Upper lobe of left lung (tissue), 6 donors: ENCODE measurements at regions not wholly inside any gene's neighbourhood (a gene's known extent, or its start where the extent isn't known, plus 50 kb on each side); places are given as distances from the start of the nearest gene placed in this dataset.
A peak's percentile ranks its signal among the peaks of the same experiment; 100 is the strongest.
"Not testable (repeated sequence)": the region's sequence is repeated elsewhere in the genome, so short reads cannot be mapped to it uniquely, and the experiment has no call there.

Experiments used
- ATAC-seq, 2 donors: fragments of 200-7000 bp; cut with Tn5 transposase; one replicate each; pipeline ENCODE4 v1.9.1; 2022; ENCODE audit warnings: mild to moderate bottlenecking in 2 of 2, moderate library complexity in 2 of 2; ENCODE audit not compliant: low FRiP score in 2 of 2
- DNase-seq, 2 donors: peaks; one replicate each; pipeline ENCODE4 v3.0.0-alpha.2; 2019 to 2020
- H3K27ac ChIP-seq, 4 donors: fragments of 200-600 bp; sonication (generic); one replicate each; pipeline ENCODE4 v1.5.1; 2016 to 2019
- H3K27me3 ChIP-seq, 4 donors: fragments of 200-600 bp; sonication (generic); one replicate each; pipeline ENCODE4 v1.5.1; 2017 to 2019
- H3K36me3 ChIP-seq, 4 donors: fragments of 200-600 bp; sonication (generic); one replicate each; pipeline ENCODE4 v1.5.1; 2016 to 2019
- H3K4me1 ChIP-seq, 4 donors: fragments of 200-600 bp; sonication (generic); one replicate each; pipeline ENCODE4 v1.5.1; 2018 to 2019
- H3K4me3 ChIP-seq, 4 donors: fragments of 200-600 bp; sonication (generic); one replicate each; pipeline ENCODE4 v1.5.1; 2017 to 2019; ENCODE audit warnings: mild to moderate bottlenecking in 2 of 4, moderate library complexity in 1 of 4
- H3K9me3 ChIP-seq, 4 donors: fragments of 200-600 bp; sonication (generic); one replicate each; pipeline ENCODE4 v1.5.1; 2018 to 2019
- EP300 ChIP-seq, 4 donors: sonication (generic); formaldehyde crosslinking; IDR thresholded peaks; one replicate each; pipeline ENCODE4 v1.5.1; 2017; ENCODE audit warnings: antibody characterized with exemption in 4 of 4, control low read depth in 2 of 4
- POLR2A ChIP-seq, 4 donors: fragments of 450-650 bp; IDR thresholded peaks; one replicate each; pipeline ENCODE4 v1.5.1; 2016 to 2017; ENCODE audit warnings: antibody characterized with exemption in 4 of 4, mild to moderate bottlenecking in 2 of 4
- POLR2AphosphoS5 ChIP-seq, 2 donors: sonication (generic); formaldehyde crosslinking; IDR thresholded peaks; one replicate each; pipeline ENCODE4 v1.5.1; 2017; ENCODE audit warnings: antibody characterized with exemption in 2 of 2
- WGBS, 2 donors: methylation state at CpG; one replicate each; pipeline ENCODE4 v1.1.5; 2017 to 2018; 5-methylcytosine and 5-hydroxymethylcytosine counted together
- TF ChIP-seq, protein P1 (sequence below), 6 experiments: fragments of 450-650 bp in 4 of 6; fragments of 200-600 bp in 2 of 6; sonication (generic) in 2 of 6; IDR thresholded peaks; one replicate each; pipeline ENCODE4 v1.5.1; 2016 to 2019; ENCODE audit warnings: antibody characterized with exemption in 6 of 6
- donor health status: DM: no; HTN: no; CAD: no; lungs with moderate emphysema.
- donor health status: DM: no; HTN: yes; CAD: no; lungs with severe emphysema.

DNA sequence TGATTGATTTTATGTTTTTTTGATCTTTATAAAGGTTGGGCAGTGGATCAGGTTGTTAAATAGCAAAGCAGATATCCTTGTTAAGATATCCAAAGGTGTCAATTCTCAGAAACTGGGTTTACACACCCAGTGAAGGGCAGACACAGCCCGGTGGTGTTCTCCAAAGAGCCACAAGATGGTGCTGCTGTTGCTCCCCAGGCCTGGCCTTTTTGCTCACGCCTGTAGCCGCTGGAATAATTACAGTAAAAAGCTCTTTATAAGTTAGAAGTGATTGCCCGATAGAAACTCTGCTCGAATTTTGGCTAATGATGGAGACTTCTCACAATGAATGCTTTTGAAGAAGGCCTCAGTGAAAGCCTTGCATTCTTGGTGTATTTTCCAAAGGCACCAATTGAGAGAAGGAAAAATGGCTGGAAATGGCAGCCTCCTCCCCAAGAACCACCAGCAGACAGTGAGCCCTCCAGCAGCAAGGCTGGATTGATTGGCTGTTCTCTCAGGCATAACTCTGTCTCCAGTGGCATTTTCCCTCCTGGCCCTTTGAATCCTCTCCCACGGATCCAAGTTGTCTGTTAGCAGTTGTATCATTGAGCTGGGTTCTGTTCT is 120.5 kb upstream of the CHD6 start:
- H3K27me3 ChIP-seq, result no peaks in the 10 kb centered on the region
- 10 to 16% methylated on average over 6 of the region's 6 CpGs for WGBS, 2 donors
- no peak overlapping the region for H3K4me3 ChIP-seq
- peak in 1 of 2 donors; percentile 35 for DNase-seq
- H3K9me3 ChIP-seq, result peaks cover 0 to 3% (median 0%) of the 10 kb centered on the region in 4 donors
- no peaks in the 10 kb centered on the region for H3K36me3 ChIP-seq
- H3K27ac ChIP-seq, result no peak overlapping the region
- peak in 1 of 2 donors; percentile 70 for ATAC-seq
- TF ChIP-seq, protein P1, sequence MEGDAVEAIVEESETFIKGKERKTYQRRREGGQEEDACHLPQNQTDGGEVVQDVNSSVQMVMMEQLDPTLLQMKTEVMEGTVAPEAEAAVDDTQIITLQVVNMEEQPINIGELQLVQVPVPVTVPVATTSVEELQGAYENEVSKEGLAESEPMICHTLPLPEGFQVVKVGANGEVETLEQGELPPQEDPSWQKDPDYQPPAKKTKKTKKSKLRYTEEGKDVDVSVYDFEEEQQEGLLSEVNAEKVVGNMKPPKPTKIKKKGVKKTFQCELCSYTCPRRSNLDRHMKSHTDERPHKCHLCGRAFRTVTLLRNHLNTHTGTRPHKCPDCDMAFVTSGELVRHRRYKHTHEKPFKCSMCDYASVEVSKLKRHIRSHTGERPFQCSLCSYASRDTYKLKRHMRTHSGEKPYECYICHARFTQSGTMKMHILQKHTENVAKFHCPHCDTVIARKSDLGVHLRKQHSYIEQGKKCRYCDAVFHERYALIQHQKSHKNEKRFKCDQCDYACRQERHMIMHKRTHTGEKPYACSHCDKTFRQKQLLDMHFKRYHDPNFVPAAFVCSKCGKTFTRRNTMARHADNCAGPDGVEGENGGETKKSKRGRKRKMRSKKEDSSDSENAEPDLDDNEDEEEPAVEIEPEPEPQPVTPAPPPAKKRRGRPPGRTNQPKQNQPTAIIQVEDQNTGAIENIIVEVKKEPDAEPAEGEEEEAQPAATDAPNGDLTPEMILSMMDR (IDR thresholded peaks at IDR 0.05), result peak in 5 of 6 experiments; percentile 44 to 73 (median 53)
- TF ChIP-seq POLR2AphosphoS5 (IDR thresholded peaks at IDR 0.05), result no peak
- TF ChIP-seq EP300 (IDR thresholded peaks at IDR 0.05), result no peak
- no peaks in the 10 kb centered on the region for H3K4me1 ChIP-seq

GRCh38 chr20:41735949-41736348 is 117.8 kb upstream of the CHD6 start:
- no peak overlapping the region for H3K4me3 ChIP-seq
- ATAC-seq (no peak), DNase-seq (no peak)
- WGBS, 2 donors, result 93 to 94% methylated on average over 3 of the region's 3 CpGs
- no peaks in the 10 kb centered on the region for H3K27me3 ChIP-seq
- H3K4me1 ChIP-seq, result no peaks in the 10 kb centered on the region
- TF ChIP-seq EP300 (IDR thresholded peaks at IDR 0.05) (no peak), POLR2A (IDR thresholded peaks at IDR 0.05) (no peak), POLR2AphosphoS5 (IDR thresholded peaks at IDR 0.05) (no peak)
- TF ChIP-seq, protein P1 (IDR thresholded peaks at IDR 0.05), result no peak
- peaks cover 0 to 3% (median 0%) of the 10 kb centered on the region in 4 donors for H3K9me3 ChIP-seq
- no peak overlapping the region for H3K27ac ChIP-seq
- no peaks in the 10 kb centered on the region for H3K36me3 ChIP-seq

DNA sequence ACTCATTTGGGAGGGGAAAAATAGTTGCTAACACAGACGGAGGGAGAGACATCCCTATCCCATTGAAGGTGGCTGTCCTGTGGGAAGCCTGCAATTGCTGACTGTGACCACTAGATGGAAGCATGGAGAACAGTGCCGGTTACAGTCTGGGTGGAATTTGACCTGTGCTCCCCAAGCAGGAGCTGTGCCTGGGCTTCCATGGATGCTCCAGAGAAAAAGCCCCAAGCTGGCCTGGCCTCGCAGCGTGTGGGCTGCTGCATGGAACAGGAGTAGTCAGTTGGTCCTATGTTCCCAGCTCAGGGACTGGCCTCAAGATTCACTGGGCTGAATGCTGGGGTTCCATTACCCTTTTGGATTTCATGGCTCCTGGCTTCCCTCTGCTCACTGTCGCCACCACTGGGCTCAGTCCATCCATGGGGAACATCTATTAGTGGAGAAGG is 116.3 kb upstream of the CHD6 start:
- ATAC-seq, result peak; percentile 76 to 84

DNA sequence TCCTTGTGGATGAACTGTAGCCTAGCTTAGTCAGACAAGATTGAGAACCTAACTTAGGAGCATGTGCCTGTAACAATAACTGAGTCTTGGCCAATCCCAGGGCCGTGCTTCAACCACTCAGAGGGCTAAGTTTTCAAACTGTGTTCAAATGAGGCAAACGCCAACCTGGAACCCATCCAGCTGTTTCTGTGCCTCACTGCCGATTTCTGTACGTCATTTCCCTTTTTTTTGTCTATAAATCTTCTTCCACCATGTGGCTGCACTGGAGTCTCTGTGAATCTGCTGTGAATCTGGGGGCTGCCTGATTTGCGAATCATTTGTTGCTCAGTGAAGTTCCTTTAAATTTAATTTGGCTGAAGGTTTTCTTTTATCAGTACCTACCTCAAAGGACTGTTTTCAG is 115.0 kb upstream of the CHD6 start:
- WGBS, 2 donors, result 37 to 40% methylated on average over 5 of the region's 5 CpGs
- ATAC-seq (no peak), DNase-seq (no peak)
- Histone ChIP-seq H3K36me3 (no peaks in the 10 kb centered on the region), H3K27ac (no peak overlapping the region), H3K9me3 (peaks cover 0 to 3% (median 0%) of the 10 kb centered on the region in 4 donors), H3K4me3 (no peak overlapping the region), H3K4me1 (no peaks in the 10 kb centered on the region), H3K27me3 (no peaks in the 10 kb centered on the region)
- TF ChIP-seq, protein P1 (IDR thresholded peaks at IDR 0.05), result no peak
- TF ChIP-seq POLR2A (IDR thresholded peaks at IDR 0.05) (no peak), EP300 (IDR thresholded peaks at IDR 0.05) (no peak), POLR2AphosphoS5 (IDR thresholded peaks at IDR 0.05) (no peak)

More for the DNA sequence above, 116.3 kb upstream of the CHD6 start:
- Histone ChIP-seq H3K27me3 (no peaks in the 10 kb centered on the region), H3K36me3 (no peaks in the 10 kb centered on the region), H3K9me3 (peaks cover 0 to 3% (median 0%) of the 10 kb centered on the region in 4 donors), H3K4me1 (no peaks in the 10 kb centered on the region), H3K27ac (no peak overlapping the region), H3K4me3 (no peak overlapping the region)
- TF ChIP-seq POLR2A (IDR thresholded peaks at IDR 0.05), result no peak
- TF ChIP-seq, protein P1 (IDR thresholded peaks at IDR 0.05), result peak; percentile 67 to 95 (median 81)
- peak; percentile 14 to 29 for DNase-seq
- WGBS, 2 donors, result 26 to 28% methylated on average over 3 to 5 of the region's 5 CpGs

GRCh38 chr20:41731198-41731597 is 113.0 kb upstream of the CHD6 start:
- H3K36me3 ChIP-seq, H3K4me1 ChIP-seq, H3K4me3 ChIP-seq, H3K9me3 ChIP-seq, DNase-seq, H3K27me3 ChIP-seq, ATAC-seq, H3K27ac ChIP-seq: not testable (repeated sequence)
- WGBS, 2 donors, result 80 to 91% methylated on average over 3 of the region's 3 CpGs

GRCh38 chr20:41727681-41728080 is 109.5 kb upstream of the CHD6 start:
- not testable (repeated sequence) for H3K27ac ChIP-seq, ATAC-seq, H3K4me3 ChIP-seq, DNase-seq, H3K36me3 ChIP-seq, H3K9me3 ChIP-seq, H3K27me3 ChIP-seq, H3K4me1 ChIP-seq
- 81 to 92% methylated on average over 6 of the region's 6 CpGs for WGBS, 2 donors
